Activated effector memory CD4-positive, alpha-beta T cell treated with Interleukin-2 at 50 U/mL for 16 hours (primary cell): ENCODE measurements at regions not wholly inside any gene's neighbourhood (a gene's known extent, or its start where the extent isn't known, plus 50 kb on each side); places are given as distances from the start of the nearest gene placed in this dataset.
"Not testable (repeated sequence)": the region's sequence is repeated elsewhere in the genome, so short reads cannot be mapped to it uniquely, and the experiment has no call there.

Experiments used
- DNase-seq: peaks from one replicate; pipeline ENCODE4 v3.0.0-alpha.2; 2020

DNA sequence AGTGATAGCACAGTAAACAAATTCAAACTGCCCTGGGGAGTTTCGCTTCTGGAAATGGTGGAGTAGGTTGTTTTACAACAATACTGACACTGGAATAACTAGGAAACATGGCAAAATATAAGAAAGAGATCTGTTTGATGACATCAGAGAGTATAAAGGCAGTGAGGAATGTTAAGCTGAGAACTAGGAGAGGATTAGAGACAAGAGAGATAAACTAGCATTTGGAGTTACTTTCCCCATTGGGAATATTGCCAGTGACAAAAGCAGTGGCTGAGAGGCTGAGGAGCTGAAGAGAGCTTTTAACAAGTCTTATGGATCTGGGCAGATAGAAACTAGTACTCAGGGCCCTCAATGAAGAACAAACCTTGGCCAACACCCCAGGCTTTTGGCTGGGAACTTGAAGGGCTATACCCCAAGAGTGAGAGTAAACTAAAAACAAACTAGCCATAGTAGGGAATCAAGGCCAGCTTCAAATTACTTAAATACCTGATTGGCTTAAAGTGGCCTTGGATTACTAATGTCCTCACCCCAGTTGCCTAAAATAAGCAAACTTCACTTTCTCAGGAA, 280.4 kb downstream of the KLF13 start:
- DNase-seq: no peak

DNA sequence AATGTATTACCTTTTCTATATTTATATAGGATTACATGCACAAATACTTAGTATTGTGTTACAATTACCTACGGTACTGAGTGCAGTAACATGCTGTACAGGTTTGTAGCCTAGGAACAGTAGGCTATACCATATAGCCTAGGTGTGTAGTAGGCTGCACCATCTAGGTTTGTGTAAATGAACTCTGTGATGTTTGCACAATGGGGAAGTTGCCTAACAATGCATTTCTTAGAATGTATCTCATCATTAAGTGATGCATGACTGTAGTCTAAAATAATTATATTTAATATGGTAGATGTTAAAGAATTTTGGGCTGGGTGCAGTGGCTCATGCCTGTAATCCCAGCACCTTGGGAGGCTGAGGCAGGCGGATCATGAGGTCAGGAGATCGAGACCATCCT, 281.0 kb downstream of the KLF13 start:
- no peak for DNase-seq

DNA sequence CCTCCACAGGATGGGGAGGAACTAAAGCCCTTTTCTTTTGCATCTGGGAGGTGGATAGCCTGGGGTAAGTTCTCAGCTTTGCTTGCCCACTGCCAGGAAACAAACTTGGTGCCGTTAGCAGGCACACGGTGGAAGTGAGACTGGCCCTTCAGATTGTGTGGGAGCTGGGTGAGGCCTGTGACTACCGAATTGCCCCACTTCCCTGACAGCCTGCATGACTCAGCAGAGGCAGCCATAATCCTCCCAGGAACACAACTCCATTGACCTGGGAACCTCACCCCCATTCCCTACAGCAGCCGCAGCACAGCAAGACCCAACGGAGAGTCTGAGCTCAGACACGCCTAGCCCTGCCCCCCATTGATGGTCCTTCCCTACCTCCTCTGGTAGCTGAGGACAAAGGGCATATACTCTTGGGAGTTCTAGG, 282.6 kb downstream of the KLF13 start:
- no peak for DNase-seq

DNA sequence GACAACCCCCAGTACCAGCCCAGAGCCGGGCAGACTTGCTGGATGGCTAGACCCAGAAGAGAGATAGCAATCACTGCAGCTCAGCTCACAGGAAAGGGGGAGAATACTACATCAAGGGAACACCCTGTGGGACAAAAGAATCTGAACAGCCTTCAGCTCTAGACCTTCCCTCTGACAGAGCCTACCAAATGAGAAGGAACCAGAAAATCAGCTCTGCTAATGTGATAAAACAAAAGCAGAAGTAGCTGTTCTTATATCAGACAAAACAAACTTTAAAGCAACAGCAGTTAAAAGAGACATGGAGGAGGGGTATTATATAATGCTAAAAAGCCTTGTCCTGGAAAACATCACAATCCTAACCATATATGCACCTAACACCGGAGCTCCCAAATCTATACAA, 283.3 kb downstream of the KLF13 start:
- DNase-seq: no peak

DNA sequence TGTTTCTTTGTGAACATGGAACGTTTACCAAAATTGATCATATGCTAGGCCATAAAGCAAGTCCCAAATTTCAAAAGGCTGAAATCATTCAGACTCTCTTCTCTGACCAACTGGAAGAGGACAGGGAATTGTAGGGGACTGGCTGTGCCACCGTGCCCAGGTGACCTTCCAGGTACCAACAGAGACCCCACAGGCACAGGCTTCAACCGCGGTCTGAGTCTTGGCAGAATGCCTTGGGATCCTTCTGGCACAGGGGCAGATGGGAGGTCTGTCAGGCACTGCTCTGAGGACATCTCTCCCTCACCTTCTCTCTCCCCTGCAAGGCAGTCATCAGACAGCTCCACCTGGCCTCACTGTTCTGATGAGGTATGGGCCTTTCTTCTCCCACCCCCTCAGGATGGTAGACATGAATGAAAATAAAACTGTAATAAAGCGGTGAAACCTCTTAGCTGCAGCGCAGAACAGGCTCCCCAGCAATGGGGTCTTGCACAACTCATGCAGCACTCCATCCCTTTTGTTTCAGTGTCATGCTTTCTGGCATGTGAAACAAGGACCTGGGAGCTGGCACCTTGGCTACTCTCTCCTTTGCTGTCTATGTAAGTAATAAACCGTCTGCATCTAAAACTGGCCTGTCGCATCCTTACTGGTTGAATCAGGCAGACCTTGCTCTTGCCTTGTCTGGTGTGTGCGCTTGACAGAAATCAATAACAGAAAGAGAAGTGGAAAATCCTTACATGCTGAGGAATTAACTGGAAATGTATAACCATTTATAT, 289.2 kb downstream of the KLF13 start:
- DNase-seq: no peak

DNA sequence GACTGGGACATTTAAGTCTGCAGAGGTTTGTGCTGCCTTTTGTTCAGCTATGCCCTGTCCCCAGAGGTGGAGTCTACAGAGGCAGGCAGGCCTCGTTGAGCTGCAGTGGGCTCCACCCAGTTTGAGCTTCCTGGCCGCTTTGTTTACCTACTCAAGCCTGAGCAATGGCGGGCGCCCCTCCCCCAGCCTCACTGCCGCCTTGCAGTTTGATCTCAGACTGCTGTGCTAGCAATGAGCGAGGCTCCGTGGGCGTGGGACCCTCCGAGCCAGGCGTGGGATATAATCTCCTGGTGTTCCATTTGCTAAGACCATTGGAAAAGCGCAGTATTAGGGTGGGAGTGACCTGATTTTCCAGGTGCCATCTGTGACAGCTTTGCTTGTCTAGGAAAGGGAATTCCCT, 296.7 kb downstream of the KLF13 start:
- not testable (repeated sequence) for DNase-seq

DNA sequence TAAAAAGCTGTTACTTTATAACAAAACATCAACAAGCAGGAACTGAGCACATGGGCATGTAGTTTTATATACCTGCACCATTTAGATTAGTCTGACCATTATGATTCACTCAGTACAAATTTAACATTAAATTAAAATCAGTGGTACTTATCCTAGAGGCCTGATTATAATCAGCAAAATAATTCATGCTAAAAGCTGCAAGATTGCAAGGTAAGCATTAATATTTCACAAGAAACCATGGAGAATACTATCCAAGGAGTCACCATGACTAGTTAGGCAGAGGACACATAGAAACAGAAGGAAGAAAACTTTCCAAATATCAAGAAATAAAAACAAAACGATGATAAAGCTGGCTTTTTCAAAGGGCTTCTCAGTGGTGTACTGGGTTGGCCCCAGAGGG, 297.5 kb downstream of the KLF13 start:
- DNase-seq: not testable (repeated sequence)

DNA sequence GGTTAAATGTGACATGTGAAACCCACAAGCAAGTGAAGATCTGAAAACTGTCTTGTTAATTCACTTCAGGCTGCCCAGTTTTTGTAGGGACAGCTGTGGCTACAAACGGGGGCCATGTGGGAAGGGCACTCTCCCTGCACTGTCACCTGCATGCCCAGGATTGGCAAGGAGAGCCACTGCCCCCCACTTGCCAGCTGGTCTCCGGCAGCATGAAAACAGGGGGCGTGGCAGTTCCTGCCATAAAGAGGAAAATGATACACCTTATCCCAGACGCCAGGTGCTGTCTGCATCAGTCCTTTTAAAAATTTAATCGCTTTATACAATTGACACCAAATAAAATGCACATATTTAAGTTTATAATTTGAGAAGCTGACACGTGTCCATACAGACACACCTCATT, 309.1 kb downstream of the KLF13 start:
- DNase-seq: not testable (repeated sequence)

DNA sequence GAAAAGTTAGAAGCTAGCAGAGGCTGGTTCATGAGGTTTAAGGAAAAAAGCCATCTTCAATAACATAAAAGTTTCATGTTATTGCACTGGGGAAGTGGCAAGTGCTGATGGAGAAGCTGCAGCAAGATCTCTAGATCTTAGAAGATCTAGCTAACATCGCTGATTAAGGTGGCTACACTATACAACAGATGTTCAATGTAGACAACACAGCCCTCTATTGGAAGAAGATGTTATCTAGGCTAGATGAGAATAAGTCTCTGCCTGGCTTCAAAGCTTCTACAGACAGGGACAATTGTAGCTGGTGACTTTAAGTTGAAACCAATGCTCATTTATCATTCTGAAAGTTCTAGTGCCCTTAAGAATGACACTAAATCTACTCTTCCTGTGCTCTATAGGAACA, 310.3 kb downstream of the KLF13 start:
- not testable (repeated sequence) for DNase-seq

DNA sequence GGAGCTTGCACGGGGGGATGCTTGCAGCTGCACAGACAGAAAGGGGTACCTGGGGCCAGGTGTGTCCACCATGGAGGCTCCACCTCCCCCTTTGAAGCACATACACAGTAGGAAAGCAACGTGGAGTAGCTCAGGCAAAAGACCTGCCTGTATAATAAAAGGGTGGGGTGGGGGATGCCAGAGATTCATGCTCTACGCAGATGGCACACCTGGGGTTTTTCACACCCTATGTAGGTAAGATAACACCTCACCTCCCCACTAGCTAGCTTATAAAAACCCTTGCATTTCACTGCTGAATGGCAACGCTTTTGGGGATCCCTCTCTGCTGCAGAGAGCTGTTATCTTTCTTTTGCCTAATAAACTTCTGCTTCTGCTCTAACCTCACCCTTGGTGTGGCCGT, 317.3 kb downstream of the KLF13 start:
- not testable (repeated sequence) for DNase-seq

DNA sequence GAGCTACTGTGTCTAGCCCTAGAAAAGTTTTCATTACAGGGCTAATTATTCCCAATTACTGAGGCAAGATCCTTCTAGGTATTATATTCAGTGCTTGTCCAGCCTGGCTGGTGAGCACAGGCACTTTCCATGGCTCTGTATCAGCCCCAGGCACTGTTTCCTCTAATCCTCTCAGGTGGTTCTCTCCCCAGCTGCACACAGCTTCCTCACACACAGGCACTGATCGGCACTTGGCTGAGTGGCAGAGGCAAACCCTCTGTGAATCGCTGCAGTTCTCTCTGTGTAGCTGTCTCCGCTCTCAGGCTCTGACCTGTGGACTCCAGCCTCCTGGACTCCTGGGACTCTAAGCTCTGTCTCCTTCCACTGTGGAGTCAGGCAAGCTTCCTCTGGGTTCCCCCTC, 318.1 kb downstream of the KLF13 start:
- not testable (repeated sequence) for DNase-seq

DNA sequence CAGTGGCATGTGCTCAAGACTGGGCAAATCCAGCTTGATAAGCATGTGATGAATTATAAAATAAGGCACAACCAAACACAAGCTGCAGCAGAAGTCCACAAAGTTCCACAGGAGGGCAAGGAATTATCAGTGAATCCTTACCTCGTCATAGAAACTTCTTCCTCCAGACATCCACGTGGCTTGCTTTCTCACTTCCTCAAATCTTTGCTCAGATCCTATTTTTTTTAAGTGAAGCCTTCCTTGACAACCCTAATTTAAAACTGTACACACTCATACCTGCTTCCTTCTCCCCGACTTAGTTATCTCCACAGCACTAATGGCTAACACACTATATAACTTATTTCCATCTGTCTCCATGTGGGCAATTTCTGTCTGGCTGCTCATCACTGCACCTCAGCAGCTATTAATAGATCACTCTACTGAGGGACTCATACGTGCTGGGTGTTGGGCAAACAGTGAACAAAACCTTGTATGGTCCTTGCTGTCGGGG, 320.7 kb downstream of the KLF13 start:
- DNase-seq: not testable (repeated sequence)

DNA sequence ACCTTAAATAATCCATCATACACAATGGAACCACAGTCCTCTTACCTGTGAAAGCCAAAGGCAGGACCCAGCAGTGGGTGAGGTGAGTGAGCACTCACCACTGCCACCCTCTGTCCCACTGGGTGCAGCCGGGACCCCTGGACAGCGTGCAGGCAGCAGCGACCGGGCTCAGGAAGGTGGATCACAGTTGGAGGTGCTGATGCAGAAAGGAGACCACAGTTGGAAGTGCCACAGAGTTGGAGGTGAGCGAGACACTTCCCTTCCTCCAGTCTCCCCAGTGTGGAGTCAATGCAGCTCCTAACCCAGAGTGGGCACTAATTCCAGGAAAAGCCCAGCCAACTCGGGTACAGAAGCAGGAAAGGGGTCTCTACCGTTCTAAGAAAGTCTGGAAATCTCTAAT, 323.0 kb downstream of the KLF13 start:
- DNase-seq: not testable (repeated sequence)

DNA sequence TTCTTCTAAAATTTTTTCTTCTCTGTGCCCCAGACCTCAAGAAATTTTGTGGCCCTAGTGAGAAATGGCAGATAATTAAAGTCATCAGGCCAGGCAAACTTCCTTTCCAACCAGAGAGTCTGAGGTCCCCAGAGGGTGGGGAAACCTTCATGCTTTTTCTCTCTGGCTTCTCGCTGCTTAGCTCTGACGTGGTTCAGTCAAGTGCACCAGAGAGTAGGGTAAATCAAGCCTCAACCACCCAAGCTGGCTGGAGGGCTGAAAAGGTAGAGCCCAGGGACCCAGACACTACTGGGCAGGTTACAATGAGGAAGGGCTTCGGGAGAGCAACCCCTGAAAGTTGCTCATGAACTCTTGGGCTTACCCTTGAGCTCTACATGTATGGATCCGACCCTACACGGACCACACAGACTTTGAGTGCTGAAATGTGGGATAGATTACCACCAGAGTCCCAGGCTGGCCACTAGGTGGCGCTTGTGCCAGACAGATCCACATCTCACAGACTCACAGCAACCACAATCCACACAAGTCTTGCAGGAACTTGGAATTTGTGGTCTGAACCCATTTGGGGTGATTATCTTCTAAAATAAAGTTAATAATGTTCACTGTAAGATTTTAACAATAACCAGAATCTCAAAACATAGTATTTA, 323.5 kb downstream of the KLF13 start:
- peak; percentile 11 for DNase-seq

DNA sequence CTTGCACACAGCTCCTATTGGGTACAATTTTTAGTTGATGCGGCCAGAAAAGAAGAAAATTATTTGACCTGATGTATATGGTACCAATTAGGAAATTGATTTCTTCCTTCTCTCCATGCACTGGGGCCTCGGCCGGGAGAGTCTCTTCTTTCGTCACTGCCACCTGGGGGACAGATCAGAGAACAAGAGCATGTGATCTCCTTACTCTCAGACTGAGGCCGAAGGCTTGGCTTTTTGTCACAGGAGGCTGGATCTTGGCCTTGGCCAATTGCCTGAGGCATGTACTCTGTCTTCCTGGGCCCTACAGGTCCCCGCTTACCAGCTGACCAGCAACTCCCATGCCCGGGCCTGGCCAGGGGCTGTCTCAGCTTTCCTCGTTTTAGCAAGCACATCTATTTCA, 330.3 kb downstream of the KLF13 start:
- not testable (repeated sequence) for DNase-seq

DNA sequence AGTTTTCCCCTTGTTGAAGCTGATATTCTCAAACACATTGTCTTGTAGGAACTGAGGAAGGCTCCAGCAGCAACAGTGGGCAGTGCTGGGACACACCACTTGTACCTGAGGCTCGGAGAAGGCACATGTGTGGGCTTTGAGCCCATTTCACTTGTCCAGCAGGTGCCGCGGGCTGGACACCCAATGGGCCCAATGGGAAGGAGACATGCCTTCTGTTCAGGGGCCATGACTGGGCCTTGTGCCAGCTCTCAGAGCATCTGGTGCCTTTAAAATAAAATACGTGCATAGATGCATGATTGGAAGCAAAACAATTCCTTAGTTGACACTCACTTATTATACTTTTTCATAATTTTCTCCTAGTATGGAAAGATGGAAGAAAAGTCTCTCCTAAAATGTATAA, 334.2 kb downstream of the KLF13 start:
- no peak for DNase-seq

DNA sequence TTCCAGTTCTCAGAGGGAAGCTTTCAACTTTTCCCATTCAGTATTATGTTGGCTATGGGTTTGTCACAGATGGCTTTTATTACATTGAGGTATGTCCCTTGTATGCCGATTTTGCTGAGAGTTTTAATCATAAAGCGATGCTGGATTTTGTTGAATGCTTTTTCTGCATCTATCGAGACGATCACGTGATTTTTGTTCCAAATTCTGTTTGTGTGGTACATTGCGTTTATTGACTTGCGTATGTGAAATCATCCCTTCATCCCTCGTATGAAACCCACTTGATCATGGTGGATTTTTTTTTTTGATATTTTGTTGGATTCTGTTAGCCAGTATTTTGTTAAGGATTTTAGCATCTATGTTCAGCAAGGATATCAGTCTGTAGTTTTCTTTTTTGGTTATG, 339.1 kb downstream of the KLF13 start:
- not testable (repeated sequence) for DNase-seq

DNA sequence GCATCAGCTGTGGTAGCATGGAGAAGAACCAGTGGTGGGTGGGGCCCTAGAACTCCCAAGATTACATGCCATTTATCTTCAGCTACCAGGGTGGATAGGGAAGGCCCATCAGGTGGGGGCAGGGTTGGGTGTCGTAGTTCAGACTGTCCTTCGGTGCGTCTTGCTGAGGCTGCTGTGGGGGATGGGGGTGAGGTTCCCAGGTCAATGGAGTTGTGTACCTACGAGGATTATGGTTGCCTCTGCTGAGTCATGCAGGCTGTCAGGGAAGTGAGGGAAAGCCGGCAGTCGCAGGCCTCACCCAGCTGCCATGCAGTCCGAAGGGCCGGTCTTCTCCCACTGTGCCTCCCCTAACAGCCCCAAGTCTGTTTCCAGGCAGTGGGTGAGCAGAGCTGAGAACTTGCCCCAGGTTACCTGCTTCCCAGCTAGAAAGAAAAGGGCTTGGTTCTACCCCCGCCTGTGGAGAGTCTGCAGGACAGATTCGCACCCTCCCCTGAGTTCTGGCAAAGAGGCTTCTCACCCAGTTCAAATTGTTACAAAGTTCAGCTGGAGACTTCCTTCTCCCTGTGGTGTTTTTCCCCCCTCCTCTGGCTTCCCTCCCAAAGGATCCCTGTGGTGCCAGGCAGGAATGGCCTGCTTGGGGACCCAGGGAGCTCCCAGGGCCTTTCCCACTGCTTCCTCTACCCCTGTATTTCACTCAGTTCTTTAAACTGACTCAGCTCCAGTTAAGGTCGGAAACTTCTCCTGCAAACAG, 342.7 kb downstream of the KLF13 start:
- not testable (repeated sequence) for DNase-seq

DNA sequence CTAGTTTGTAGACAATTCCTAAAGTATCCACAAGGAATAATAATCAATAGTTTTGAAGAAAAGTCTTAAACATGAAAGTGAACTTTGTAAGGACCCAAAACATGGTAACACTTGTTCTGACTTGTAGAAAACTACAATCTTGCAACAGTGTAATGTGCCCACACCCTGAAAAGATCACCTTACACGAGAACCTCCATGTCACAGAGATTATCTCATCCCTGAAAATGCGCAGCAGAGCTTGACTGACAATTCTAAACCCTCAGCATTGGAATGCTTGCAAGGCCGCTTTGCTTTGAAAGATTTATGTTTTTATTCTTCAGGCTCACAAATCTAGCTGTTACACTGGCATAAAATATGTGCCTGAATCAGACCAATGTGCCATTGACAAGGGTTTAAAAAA, 346.6 kb downstream of the KLF13 start:
- not testable (repeated sequence) for DNase-seq

DNA sequence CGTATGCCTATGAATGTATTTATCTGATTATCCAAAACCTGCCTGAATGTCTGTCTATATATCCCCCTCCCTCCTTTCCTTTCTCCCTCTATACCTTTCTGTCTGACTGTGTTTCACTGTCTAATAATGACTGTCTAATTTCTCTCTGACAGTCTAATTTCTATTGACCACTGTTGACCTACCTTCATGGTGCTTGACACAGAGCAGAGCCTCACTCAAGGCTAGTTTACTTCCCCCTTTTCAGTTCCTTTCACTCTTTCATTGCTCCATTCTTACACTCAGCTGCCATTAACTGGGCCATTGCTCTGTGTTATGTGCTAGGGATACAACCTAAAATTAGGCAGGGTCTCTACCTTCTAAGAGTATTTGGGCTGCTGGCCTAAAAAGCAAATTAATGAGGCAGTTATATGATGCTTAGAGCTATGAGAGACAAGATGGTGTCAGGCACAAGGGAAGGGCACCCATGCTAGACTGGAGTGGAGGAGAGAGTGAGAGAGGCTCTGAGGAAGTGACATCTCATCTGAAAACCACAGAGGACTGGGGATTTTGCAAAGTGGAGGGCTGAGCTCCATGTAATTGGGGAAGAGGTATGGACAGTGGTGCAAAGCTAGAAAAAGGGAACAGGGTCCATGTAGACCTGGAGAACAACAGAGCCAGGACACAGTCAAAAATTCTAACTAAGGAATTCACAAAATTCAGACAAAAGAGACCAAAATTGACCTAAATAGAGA, 348.6 kb upstream of the CHRNA7 start:
- DNase-seq: not testable (repeated sequence)

DNA sequence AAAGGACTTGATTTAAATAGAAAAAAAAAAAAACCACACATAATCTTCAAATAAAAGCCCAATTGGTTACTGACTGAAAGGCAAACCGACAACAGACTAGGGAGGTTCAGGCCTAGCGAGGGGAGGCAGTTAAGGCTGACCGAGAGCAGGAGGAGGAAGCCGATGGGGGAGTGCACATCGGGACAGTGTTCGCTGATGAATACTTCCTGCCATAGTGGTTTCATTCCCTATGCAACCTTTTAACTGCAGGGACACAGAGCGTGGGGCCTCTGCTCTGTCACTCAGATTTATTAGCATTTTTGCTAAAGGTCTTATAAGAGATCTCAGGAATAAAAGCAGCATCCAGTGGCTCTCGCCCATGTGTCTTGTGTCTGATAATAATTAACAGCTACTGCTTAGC, 343.2 kb upstream of the CHRNA7 start:
- not testable (repeated sequence) for DNase-seq

DNA sequence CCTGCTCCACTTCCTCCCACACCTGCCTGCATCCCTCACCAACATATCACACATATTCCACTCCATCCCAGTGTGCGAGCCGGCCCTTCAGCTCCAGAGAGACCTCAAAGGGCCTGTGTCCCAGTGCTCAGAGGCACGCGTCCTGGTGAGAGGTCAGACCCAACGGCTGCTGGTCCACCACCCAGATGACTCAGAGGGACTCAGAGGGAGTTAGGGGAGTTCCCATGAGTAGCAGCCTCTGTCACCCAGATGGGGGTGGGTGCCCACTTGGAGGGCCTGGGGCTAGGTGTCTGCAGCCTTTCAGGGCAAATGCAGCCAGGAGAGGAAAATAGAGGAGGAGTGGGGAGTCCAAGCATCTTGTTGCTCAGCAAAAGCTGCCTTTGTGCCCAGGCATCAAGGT, 333.8 kb upstream of the CHRNA7 start:
- not testable (repeated sequence) for DNase-seq
